PC-3 (cell line): ENCODE measurements at regions not wholly inside any gene's neighbourhood (a gene's known extent, or its start where the extent isn't known, plus 50 kb on each side); places are given as distances from the start of the nearest gene placed in this dataset.

Experiments
- ATAC-seq: fragments of 200-7000 bp; cut with Tn5 transposase; 2 replicates; pipeline ENCODE4 v1.9.1; 2020; ENCODE audit warnings: mild to moderate bottlenecking, moderate library complexity
- BruUV-seq: library from RNA; stranded (reverse); fragments of 400-500 nt; replicated peaks from 2 replicates; lab custom pipeline; 2021; lab: Mats Ljungman, UMichigan
- CTCF ChIA-PET: fragments of 300-600 bp; sonication (Branson Sonifier 250); formaldehyde crosslinking; loops from one replicate; lab custom pipeline; 2022; ENCODE audit warnings: antibody characterized with exemption; lab: Charles Lee
- POLR2A ChIA-PET: fragments of 300-600 bp; sonication (Branson Sonifier 250); formaldehyde crosslinking; loops from one replicate; lab custom pipeline; 2022; ENCODE audit warnings: antibody characterized with exemption; ENCODE audit not compliant: unreplicated experiment; lab: Charles Lee
- DNase-seq: peaks from one replicate; pipeline ENCODE4 v3.0.0-alpha.2; 2015
- H2AFZ ChIP-seq: fragments of 300-600 bp; sonication (generic); 2 replicates; pipeline ENCODE4 v1.6.0; 2016; ENCODE audit warnings: antibody characterized with exemption, low read length
- H3F3A ChIP-seq: fragments of 300-600 bp; sonication (generic); one replicate; pipeline ENCODE4 v1.6.0; 2017; ENCODE audit warnings: antibody characterized with exemption, low read length, control low read depth, mild to moderate bottlenecking; ENCODE audit not compliant: unreplicated experiment
- H3K27ac ChIP-seq: fragments of 300-600 bp; sonication (generic); 2 replicates; pipeline ENCODE4 v1.5.1; 2016; ENCODE audit warnings: mild to moderate bottlenecking, low read length
- H3K27me3 ChIP-seq: fragments of 300-600 bp; sonication (generic); 2 replicates; pipeline ENCODE4 v1.6.1; 2016; ENCODE audit warnings: low read length, mixed read lengths
- H3K36me3 ChIP-seq: fragments of 300-600 bp; sonication (generic); 2 replicates; pipeline ENCODE4 v1.6.1; 2016; ENCODE audit warnings: low read depth, mixed run types, low read length, mixed read lengths
- H3K4me1 ChIP-seq: fragments of 300-600 bp; sonication (generic); 2 replicates; pipeline ENCODE4 v1.5.1; 2016; ENCODE audit warnings: low read length; ENCODE audit not compliant: insufficient read depth
- H3K4me2 ChIP-seq: fragments of 300-600 bp; sonication (generic); 2 replicates; pipeline ENCODE4 v1.6.0; 2016; ENCODE audit warnings: low read length
- H3K4me3 ChIP-seq: fragments of 300-600 bp; sonication (generic); 2 replicates; pipeline ENCODE4 v1.5.1; 2016; ENCODE audit warnings: mild to moderate bottlenecking, low read length, mixed read lengths
- H3K79me2 ChIP-seq: fragments of 300-600 bp; sonication (generic); 2 replicates; pipeline ENCODE4 v1.6.1; 2017; ENCODE audit warnings: low read length, mixed read lengths
- H3K9ac ChIP-seq: fragments of 300-600 bp; sonication (generic); 2 replicates; pipeline ENCODE4 v1.6.0; 2016; ENCODE audit warnings: mild to moderate bottlenecking, low read length
- H3K9me2 ChIP-seq: fragments of 300-600 bp; sonication (generic); replicated peaks from 2 replicates; pipeline ENCODE4 v1.6.1; 2016; ENCODE audit warnings: mixed run types, low read length, mixed read lengths
- H3K9me3 ChIP-seq: fragments of 300-600 bp; sonication (generic); 2 replicates; pipeline ENCODE4 v1.6.1; 2016; ENCODE audit warnings: low read length, mixed read lengths
- H4K20me1 ChIP-seq: fragments of 300-600 bp; sonication (generic); 2 replicates; pipeline ENCODE4 v1.6.1; 2016; ENCODE audit warnings: low read length, mixed read lengths
- CTCF ChIP-seq: fragments of 300-600 bp; sonication (generic); conservative IDR thresholded peaks from 2 replicates; pipeline ENCODE4 v1.5.1; 2017; ENCODE audit warnings: antibody characterized with exemption, low read depth, mild to moderate bottlenecking, low read length
- EZH2 ChIP-seq: fragments of 300-600 bp; sonication (generic); IDR thresholded peaks from one replicate; pipeline ENCODE4 v1.6.1; 2017; ENCODE audit warnings: antibody characterized with exemption, mild to moderate bottlenecking, low read length; ENCODE audit not compliant: unreplicated experiment
- EZH2phosphoT487 ChIP-seq: fragments of 300-600 bp; sonication (generic); IDR thresholded peaks from 2 replicates; pipeline ENCODE4 v1.6.1; 2018; ENCODE audit warnings: mild to moderate bottlenecking, antibody characterized with exemption, low read length, borderline replicate concordance
- intact Hi-C: fragments of 100-400 bp; cut with micrococcal nuclease; formaldehyde crosslinking; loops from 2 replicates; pipeline ENCODE4 v1.9.0; 2023

- ChIA-PET POLR2A (interaction anchor here (0.5 to 0.7 kb wide), 3 partner anchors 28 to 148 kb away, joined by 3 read pairs; no protein-coding TSS in a partner anchor), CTCF (no interaction called here)
- Histone ChIP-seq H3K36me3 (no peaks in the 10 kb centered on the region), H3K27ac (peak overlapping the region; percentile 88), H3K4me2 (peak overlapping the region; percentile 68), H3K27me3 (no peaks in the 10 kb centered on the region), H3F3A (peaks cover 30% of the 10 kb centered on the region), H4K20me1 (no peaks in the 10 kb centered on the region), H3K79me2 (no peaks in the 10 kb centered on the region), H3K4me1 (peaks cover 57% of the 10 kb centered on the region), H3K9me3 (no peaks in the 10 kb centered on the region), H3K9ac (peak overlapping the region; percentile 44; the same call in 1 of the 2 replicates), H3K9me2 (no peaks in the 10 kb centered on the region), H3K4me3 (no peak overlapping the region; the same call in 1 of the 2 replicates), H2AFZ (peak overlapping the region; percentile 15)
- intact Hi-C loops, result loop anchor here (1.0 to 2.0 kb wide), 3 partner anchors 44 to 83 kb away; partner anchors contain the start of gene ADRB2
- DNase-seq, result peak; percentile 98
- TF ChIP-seq EZH2phosphoT487, result no peak
- TF ChIP-seq CTCF, result no peak
- TF ChIP-seq EZH2, result no peak
- ATAC-seq, result peak; percentile 9
- no TSS peak for BruUV-seq
Measured at GRCh38 chr5:148909040-148909439, 82.6 kb downstream of the ADRB2 start.

- H3K4me1 ChIP-seq, result peaks cover 64% of the 10 kb centered on the region
Measured at GRCh38 chr5:148909766-148910165, 83.4 kb downstream of the ADRB2 start.

More at GRCh38 chr5:148909766-148910165, 83.4 kb downstream of the ADRB2 start:
- DNase-seq, result peak; percentile 73
- Histone ChIP-seq H4K20me1 (no peaks in the 10 kb centered on the region), H3K27me3 (no peaks in the 10 kb centered on the region), H3K9me3 (no peaks in the 10 kb centered on the region), H3K9me2 (no peaks in the 10 kb centered on the region), H2AFZ (0 out of 2 replicates have a peak overlapping the region, but pooled peaks have one; percentile 4), H3K79me2 (no peaks in the 10 kb centered on the region), H3K9ac (peak overlapping the region; percentile 44), H3K4me3 (peak overlapping the region; percentile 1; the same call in 1 of the 2 replicates), H3K27ac (peak overlapping the region; percentile 88), H3K4me2 (peak overlapping the region; percentile 68), H3F3A (peaks cover 30% of the 10 kb centered on the region), H3K36me3 (no peaks in the 10 kb centered on the region)
- intact Hi-C loops, result loop anchor here (1.0 to 5.0 kb wide), 4 partner anchors 45 to 218 kb away; partner anchors contain the start of gene ADRB2
- ATAC-seq, result peak; percentile 4
- ChIA-PET POLR2A (interaction anchor here (0.5 kb wide), 1 partner anchor 133 kb away, joined by 3 read pairs; no protein-coding TSS in a partner anchor), CTCF (interaction anchor here (1.1 to 1.7 kb wide), 2 partner anchors 48 to 52 kb away, joined by 7 to 9 read pairs; no protein-coding TSS in a partner anchor)
- TSS peak; percentile 30 for BruUV-seq
- TF ChIP-seq CTCF, result no peak
- no peak for TF ChIP-seq EZH2phosphoT487
- TF ChIP-seq EZH2, result no peak
